Peyer's patch (tissue), 4 donors: ENCODE measurements at regions not wholly inside any gene's neighbourhood (a gene's known extent, or its start where the extent isn't known, plus 50 kb on each side); places are given as distances from the start of the nearest gene placed in this dataset.

ENCODE experiments used
- POLR2A ChIP-seq, 2 donors: fragments of 450-650 bp; IDR thresholded peaks; one replicate each; pipeline ENCODE4 v1.5.1; 2017; ENCODE audit warnings: antibody characterized with exemption in 2 of 2, mild to moderate bottlenecking in 2 of 2, moderate library complexity in 2 of 2
- TF ChIP-seq, protein P1 (sequence below), 6 experiments: fragments of 450-650 bp in 4 of 6; fragments of 200-600 bp in 2 of 6; sonication (generic) in 1 of 6; IDR thresholded peaks; one replicate each; pipeline ENCODE4 v1.5.1; 2017 to 2019; ENCODE audit warnings: antibody characterized with exemption in 6 of 6, mild to moderate bottlenecking in 3 of 6, moderate library complexity in 1 of 6

- TF ChIP-seq, protein P1, sequence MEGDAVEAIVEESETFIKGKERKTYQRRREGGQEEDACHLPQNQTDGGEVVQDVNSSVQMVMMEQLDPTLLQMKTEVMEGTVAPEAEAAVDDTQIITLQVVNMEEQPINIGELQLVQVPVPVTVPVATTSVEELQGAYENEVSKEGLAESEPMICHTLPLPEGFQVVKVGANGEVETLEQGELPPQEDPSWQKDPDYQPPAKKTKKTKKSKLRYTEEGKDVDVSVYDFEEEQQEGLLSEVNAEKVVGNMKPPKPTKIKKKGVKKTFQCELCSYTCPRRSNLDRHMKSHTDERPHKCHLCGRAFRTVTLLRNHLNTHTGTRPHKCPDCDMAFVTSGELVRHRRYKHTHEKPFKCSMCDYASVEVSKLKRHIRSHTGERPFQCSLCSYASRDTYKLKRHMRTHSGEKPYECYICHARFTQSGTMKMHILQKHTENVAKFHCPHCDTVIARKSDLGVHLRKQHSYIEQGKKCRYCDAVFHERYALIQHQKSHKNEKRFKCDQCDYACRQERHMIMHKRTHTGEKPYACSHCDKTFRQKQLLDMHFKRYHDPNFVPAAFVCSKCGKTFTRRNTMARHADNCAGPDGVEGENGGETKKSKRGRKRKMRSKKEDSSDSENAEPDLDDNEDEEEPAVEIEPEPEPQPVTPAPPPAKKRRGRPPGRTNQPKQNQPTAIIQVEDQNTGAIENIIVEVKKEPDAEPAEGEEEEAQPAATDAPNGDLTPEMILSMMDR (IDR thresholded peaks at IDR 0.05): no peak
- TF ChIP-seq POLR2A (IDR thresholded peaks at IDR 0.05): no peak
These were observed 104.9 kb upstream of the PTPN3 start for GRCh38 chr9:109602987-109603386.
